HL-60 (cell line): ENCODE measurements at regions not wholly inside any gene's neighbourhood (a gene's known extent, or its start where the extent isn't known, plus 50 kb on each side); places are given as distances from the start of the nearest gene placed in this dataset.

ENCODE experiments used
- DNase-seq, 2 experiments: peaks; one replicate each; pipeline ENCODE4 v3.0.0-alpha.2; 2010 to 2020; ENCODE audit warnings: low read depth in 1 of 2, low spot score in 1 of 2
- H3K27ac ChIP-seq: fragments of 250-450 bp; sonication (Bioruptor Pico); replicated peaks from 2 replicates; pipeline ENCODE4 v1.5.1; 2020; ENCODE audit warnings: mild to moderate bottlenecking, moderate library complexity
- H3K27me3 ChIP-seq: fragments of 250-450 bp; sonication (Bioruptor Pico); 2 replicates; pipeline ENCODE4 v1.5.1; 2021; ENCODE audit warnings: mild to moderate bottlenecking, moderate library complexity; ENCODE audit not compliant: insufficient read depth, poor library complexity, severe bottlenecking
- H3K4me3 ChIP-seq: replicated peaks from 2 replicates; pipeline ENCODE4 v1.5.1; 2011; ENCODE audit warnings: mild to moderate bottlenecking, control low read depth, low read length; ENCODE audit not compliant: insufficient read depth
- GABPA ChIP-seq: IDR thresholded peaks from 2 replicates; pipeline ENCODE4 v1.6.1; 2012; ENCODE audit warnings: low read depth
- POLR2AphosphoS5 ChIP-seq: IDR thresholded peaks from 2 replicates; pipeline ENCODE4 v1.6.1; 2012; ENCODE audit warnings: low read depth
- REST ChIP-seq: IDR thresholded peaks from 2 replicates; pipeline ENCODE4 v1.6.1; 2012; ENCODE audit warnings: low read depth; ENCODE audit not compliant: insufficient replicate concordance
- SPI1 ChIP-seq: IDR thresholded peaks from 2 replicates; pipeline ENCODE4 v1.6.1; 2012; ENCODE audit warnings: low read depth, mild to moderate bottlenecking, borderline replicate concordance
- TF ChIP-seq, protein P1 (sequence below): IDR thresholded peaks from one replicate; pipeline ENCODE4 v1.5.1; 2011; ENCODE audit warnings: low read length, control low read depth, inconsistent platforms; ENCODE audit not compliant: insufficient read depth

DNA sequence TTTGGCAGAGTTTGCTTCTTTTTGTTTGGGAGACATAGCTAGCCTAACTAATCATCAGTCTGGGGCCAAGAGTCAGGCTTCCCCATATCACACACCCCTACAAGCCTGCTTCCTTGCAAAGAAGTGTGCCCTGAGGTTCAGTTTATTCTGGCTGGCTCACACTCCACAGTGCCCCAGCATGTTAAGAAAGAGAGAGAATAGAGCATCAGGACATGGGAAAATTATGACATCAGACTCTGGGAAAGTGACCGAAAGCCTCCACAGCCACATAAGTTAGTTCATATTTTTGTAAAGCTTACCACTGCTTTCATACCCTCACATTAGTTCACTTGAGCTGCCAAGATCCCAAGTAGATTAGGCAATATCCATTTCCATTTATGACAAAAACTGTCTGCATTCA is 63.0 kb upstream of the CFAP161 start:
- no peak for DNase-seq
- H3K27ac ChIP-seq = no peak overlapping the region
- TF ChIP-seq POLR2AphosphoS5 (no peak), GABPA (no peak), SPI1 (no peak), REST (no peak)
- TF ChIP-seq, protein P1, sequence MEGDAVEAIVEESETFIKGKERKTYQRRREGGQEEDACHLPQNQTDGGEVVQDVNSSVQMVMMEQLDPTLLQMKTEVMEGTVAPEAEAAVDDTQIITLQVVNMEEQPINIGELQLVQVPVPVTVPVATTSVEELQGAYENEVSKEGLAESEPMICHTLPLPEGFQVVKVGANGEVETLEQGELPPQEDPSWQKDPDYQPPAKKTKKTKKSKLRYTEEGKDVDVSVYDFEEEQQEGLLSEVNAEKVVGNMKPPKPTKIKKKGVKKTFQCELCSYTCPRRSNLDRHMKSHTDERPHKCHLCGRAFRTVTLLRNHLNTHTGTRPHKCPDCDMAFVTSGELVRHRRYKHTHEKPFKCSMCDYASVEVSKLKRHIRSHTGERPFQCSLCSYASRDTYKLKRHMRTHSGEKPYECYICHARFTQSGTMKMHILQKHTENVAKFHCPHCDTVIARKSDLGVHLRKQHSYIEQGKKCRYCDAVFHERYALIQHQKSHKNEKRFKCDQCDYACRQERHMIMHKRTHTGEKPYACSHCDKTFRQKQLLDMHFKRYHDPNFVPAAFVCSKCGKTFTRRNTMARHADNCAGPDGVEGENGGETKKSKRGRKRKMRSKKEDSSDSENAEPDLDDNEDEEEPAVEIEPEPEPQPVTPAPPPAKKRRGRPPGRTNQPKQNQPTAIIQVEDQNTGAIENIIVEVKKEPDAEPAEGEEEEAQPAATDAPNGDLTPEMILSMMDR = no peak
- no peak overlapping the region for H3K4me3 ChIP-seq
- H3K27me3 ChIP-seq = no peaks in the 10 kb centered on the region

DNA sequence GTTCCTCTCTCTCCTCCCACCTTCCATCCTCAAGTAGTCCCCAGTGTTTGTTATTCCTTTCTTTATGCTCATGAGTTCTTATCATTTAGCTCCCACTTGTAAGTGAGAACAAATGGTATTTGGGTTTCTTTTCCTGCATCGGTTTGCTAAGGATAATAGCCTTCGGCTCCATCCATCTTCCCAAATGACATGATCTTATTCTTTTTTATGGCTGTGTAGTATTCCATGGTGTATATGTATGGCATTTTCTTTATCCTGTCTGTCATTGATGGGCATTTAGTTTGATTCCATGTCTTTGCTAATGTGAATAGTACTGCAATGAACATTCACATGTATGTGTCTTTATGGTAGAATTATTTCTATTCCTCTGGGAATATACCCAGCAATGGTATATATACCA is 62.4 kb upstream of the CFAP161 start:
- no peaks in the 10 kb centered on the region for H3K27me3 ChIP-seq
- TF ChIP-seq POLR2AphosphoS5 = no peak
- no peak for TF ChIP-seq SPI1
- no peak for TF ChIP-seq GABPA
- TF ChIP-seq, protein P1 = no peak
- no peak for TF ChIP-seq REST
- no peak overlapping the region for H3K27ac ChIP-seq

DNA sequence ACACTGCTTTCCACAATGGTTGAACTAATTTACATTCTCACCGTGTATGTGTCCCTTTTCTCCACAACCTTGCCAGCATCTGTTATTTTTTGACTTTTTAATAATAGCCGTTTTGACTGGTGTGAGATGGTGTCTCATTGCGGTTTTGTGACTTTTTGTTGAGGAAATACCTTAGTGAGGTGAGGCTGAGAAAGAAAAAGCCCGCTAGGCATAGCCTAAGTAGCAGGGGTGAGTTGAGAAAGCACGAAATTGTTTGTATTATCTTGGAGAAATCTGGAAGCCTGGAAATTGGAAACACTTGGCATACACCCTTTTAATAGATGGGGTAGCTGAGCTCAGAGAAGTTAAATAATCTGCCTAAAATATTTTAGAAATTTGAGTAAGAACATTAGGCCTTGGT is 61.5 kb upstream of the CFAP161 start:
- Histone ChIP-seq H3K27me3 (no peaks in the 10 kb centered on the region), H3K4me3 (no peak overlapping the region), H3K27ac (no peak overlapping the region)
- TF ChIP-seq SPI1 = no peak
- TF ChIP-seq, protein P1 = no peak
- no peak for TF ChIP-seq GABPA
- TF ChIP-seq POLR2AphosphoS5 = no peak
- TF ChIP-seq REST = no peak
- DNase-seq = no peak

More for the DNA sequence above, 62.4 kb upstream of the CFAP161 start:
- H3K4me3 ChIP-seq = no peak overlapping the region
- no peak for DNase-seq
